Upper lobe of left lung (tissue), 6 donors: ENCODE measurements at regions not wholly inside any gene's neighbourhood (a gene's known extent, or its start where the extent isn't known, plus 50 kb on each side); places are given as distances from the start of the nearest gene placed in this dataset.

Source experiments
- ATAC-seq, 2 donors: fragments of 200-7000 bp; cut with Tn5 transposase; one replicate each; pipeline ENCODE4 v1.9.1; 2022; ENCODE audit warnings: mild to moderate bottlenecking in 2 of 2, moderate library complexity in 2 of 2; ENCODE audit not compliant: low FRiP score in 2 of 2
- DNase-seq, 2 donors: peaks; one replicate each; pipeline ENCODE4 v3.0.0-alpha.2; 2019 to 2020
- H3K27ac ChIP-seq, 4 donors: fragments of 200-600 bp; sonication (generic); one replicate each; pipeline ENCODE4 v1.5.1; 2016 to 2019
- H3K27me3 ChIP-seq, 4 donors: fragments of 200-600 bp; sonication (generic); one replicate each; pipeline ENCODE4 v1.5.1; 2017 to 2019
- H3K36me3 ChIP-seq, 4 donors: fragments of 200-600 bp; sonication (generic); one replicate each; pipeline ENCODE4 v1.5.1; 2016 to 2019
- H3K4me1 ChIP-seq, 4 donors: fragments of 200-600 bp; sonication (generic); one replicate each; pipeline ENCODE4 v1.5.1; 2018 to 2019
- H3K4me3 ChIP-seq, 4 donors: fragments of 200-600 bp; sonication (generic); one replicate each; pipeline ENCODE4 v1.5.1; 2017 to 2019; ENCODE audit warnings: mild to moderate bottlenecking in 2 of 4, moderate library complexity in 1 of 4
- H3K9me3 ChIP-seq, 4 donors: fragments of 200-600 bp; sonication (generic); one replicate each; pipeline ENCODE4 v1.5.1; 2018 to 2019
- EP300 ChIP-seq, 4 donors: sonication (generic); formaldehyde crosslinking; IDR thresholded peaks; one replicate each; pipeline ENCODE4 v1.5.1; 2017; ENCODE audit warnings: antibody characterized with exemption in 4 of 4, control low read depth in 2 of 4
- POLR2A ChIP-seq, 4 donors: fragments of 450-650 bp; IDR thresholded peaks; one replicate each; pipeline ENCODE4 v1.5.1; 2016 to 2017; ENCODE audit warnings: antibody characterized with exemption in 4 of 4, mild to moderate bottlenecking in 2 of 4
- POLR2AphosphoS5 ChIP-seq, 2 donors: sonication (generic); formaldehyde crosslinking; IDR thresholded peaks; one replicate each; pipeline ENCODE4 v1.5.1; 2017; ENCODE audit warnings: antibody characterized with exemption in 2 of 2
- WGBS, 2 donors: methylation state at CpG; one replicate each; pipeline ENCODE4 v1.1.5; 2017 to 2018; 5-methylcytosine and 5-hydroxymethylcytosine counted together
- TF ChIP-seq, protein P1 (sequence below), 6 experiments: fragments of 450-650 bp in 4 of 6; fragments of 200-600 bp in 2 of 6; sonication (generic) in 2 of 6; IDR thresholded peaks; one replicate each; pipeline ENCODE4 v1.5.1; 2016 to 2019; ENCODE audit warnings: antibody characterized with exemption in 6 of 6
- donor health status: DM: no; HTN: no; CAD: no; lungs with moderate emphysema.
- donor health status: DM: no; HTN: yes; CAD: no; lungs with severe emphysema.

DNA sequence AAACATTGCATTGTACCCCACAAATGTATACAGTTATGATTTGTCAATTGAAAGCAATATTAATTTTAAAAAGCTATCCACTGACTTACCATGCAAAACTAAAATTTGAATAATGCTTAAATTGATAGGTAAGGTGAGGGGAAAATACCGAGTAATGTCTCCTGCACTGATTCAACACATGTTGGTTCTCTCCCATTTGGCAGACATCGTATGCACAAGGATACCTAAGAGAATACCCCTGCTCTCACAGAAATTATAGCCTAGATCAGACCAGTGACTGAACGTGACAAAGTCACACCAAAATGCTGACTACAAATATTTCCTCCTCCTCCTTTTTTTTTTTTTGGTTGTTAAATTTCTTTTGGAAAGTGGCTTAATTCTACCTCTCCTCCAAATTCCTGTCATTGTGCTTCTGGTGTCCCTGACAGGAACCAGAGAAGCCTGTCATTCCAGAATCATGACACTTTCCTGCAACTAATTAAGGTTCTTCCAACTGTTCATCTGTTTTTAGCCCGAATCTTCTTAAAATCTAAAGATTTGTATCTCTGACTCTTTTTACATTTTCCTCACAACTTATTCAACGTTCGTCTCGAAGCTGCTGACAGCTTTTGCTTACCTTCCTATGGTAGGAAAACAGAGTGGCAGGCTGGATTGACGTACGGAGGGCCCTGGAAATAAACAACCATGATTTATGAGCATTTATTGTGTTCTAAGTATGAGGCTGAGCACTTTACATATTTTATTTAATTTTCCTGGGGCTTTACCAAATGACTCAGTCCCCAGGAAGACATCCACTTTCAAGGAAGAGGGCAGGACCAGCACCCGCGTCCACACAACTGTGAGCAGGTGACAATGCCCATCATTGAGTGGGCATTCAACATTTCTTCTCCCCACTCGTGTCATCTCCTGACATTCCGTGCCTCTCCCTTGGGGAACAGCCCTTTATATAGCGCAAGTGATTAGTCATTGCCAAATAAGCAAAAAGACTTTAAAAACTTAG lies 57.9 kb upstream of the KCNE2 start:
- Histone ChIP-seq H3K9me3 (no peaks in the 10 kb centered on the region), H3K27me3 (no peaks in the 10 kb centered on the region), H3K27ac (no peak overlapping the region), H3K4me3 (no peak overlapping the region), H3K36me3 (no peaks in the 10 kb centered on the region), H3K4me1 (no peaks in the 10 kb centered on the region)
- DNase-seq (no peak), ATAC-seq (no peak)
- 66 to 75% methylated on average over 14 of the region's 14 CpGs for WGBS, 2 donors
- TF ChIP-seq EP300 (IDR thresholded peaks at IDR 0.05) (no peak), POLR2AphosphoS5 (IDR thresholded peaks at IDR 0.05) (no peak), POLR2A (IDR thresholded peaks at IDR 0.05) (no peak)
- TF ChIP-seq, protein P1, sequence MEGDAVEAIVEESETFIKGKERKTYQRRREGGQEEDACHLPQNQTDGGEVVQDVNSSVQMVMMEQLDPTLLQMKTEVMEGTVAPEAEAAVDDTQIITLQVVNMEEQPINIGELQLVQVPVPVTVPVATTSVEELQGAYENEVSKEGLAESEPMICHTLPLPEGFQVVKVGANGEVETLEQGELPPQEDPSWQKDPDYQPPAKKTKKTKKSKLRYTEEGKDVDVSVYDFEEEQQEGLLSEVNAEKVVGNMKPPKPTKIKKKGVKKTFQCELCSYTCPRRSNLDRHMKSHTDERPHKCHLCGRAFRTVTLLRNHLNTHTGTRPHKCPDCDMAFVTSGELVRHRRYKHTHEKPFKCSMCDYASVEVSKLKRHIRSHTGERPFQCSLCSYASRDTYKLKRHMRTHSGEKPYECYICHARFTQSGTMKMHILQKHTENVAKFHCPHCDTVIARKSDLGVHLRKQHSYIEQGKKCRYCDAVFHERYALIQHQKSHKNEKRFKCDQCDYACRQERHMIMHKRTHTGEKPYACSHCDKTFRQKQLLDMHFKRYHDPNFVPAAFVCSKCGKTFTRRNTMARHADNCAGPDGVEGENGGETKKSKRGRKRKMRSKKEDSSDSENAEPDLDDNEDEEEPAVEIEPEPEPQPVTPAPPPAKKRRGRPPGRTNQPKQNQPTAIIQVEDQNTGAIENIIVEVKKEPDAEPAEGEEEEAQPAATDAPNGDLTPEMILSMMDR (IDR thresholded peaks at IDR 0.05), result no peak

DNA sequence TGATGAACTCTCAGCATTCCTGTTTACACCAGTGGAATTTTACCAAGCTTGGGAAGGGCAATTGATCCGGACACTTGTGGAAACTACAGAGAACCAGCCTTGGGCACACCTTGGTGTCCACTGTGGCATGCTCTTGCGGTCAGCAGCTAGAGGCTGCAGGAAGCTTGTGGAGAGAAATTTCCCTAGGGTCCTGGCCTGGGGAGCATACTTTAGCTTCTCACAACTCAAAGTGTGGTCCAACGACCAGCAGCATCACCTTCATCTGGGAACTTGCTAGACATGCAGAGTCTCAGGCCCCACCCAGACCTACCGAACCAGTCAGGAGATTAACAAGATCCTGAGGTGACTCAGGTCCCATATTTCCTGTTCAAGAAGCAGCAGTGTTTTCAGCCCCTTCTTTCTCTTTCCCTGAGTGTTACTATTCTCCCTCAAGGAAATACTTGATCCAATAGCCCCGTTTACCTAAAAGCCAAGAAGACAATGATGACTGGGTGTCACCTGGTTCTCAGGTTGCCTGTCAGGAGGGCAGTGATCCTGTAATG lies 55.7 kb upstream of the KCNE2 start:
- no peak for ATAC-seq
- Histone ChIP-seq H3K27me3 (no peaks in the 10 kb centered on the region), H3K9me3 (no peaks in the 10 kb centered on the region), H3K4me3 (no peak overlapping the region), H3K36me3 (no peaks in the 10 kb centered on the region), H3K4me1 (no peaks in the 10 kb centered on the region), H3K27ac (no peak overlapping the region)
- WGBS, 2 donors, result 81 to 87% methylated on average over 5 of the region's 5 CpGs
- no peak for DNase-seq
- TF ChIP-seq POLR2AphosphoS5 (IDR thresholded peaks at IDR 0.05) (no peak), POLR2A (IDR thresholded peaks at IDR 0.05) (no peak), EP300 (IDR thresholded peaks at IDR 0.05) (no peak)
- TF ChIP-seq, protein P1 (IDR thresholded peaks at IDR 0.05), result no peak

- DNase-seq (no peak), ATAC-seq (no peak)
- TF ChIP-seq, protein P1 (IDR thresholded peaks at IDR 0.05), result no peak
- no peak for TF ChIP-seq EP300 (IDR thresholded peaks at IDR 0.05)
- TF ChIP-seq POLR2AphosphoS5 (IDR thresholded peaks at IDR 0.05), result no peak
- TF ChIP-seq POLR2A (IDR thresholded peaks at IDR 0.05), result no peak
- Histone ChIP-seq H3K27ac (no peak overlapping the region), H3K4me3 (no peak overlapping the region), H3K36me3 (no peaks in the 10 kb centered on the region), H3K27me3 (no peaks in the 10 kb centered on the region), H3K9me3 (no peaks in the 10 kb centered on the region), H3K4me1 (no peaks in the 10 kb centered on the region)
- 87% methylated on average over 12 of the region's 12 CpGs for WGBS, 2 donors
Observed at GRCh38 chr21:34311561-34312330, 52.1 kb upstream of the KCNE2 start.

GRCh38 chr21:34313116-34313515 lies 50.7 kb upstream of the KCNE2 start:
- TF ChIP-seq, protein P1 (IDR thresholded peaks at IDR 0.05), result no peak
- no peak for TF ChIP-seq POLR2AphosphoS5 (IDR thresholded peaks at IDR 0.05)
- no peak for TF ChIP-seq EP300 (IDR thresholded peaks at IDR 0.05)
- no peak for TF ChIP-seq POLR2A (IDR thresholded peaks at IDR 0.05)
- peak in 1 of 2 donors; percentile 32 for ATAC-seq
- WGBS, 2 donors, result 35 to 47% methylated on average over 1 of the region's 1 CpG

More at GRCh38 chr21:34313116-34313515, 50.7 kb upstream of the KCNE2 start:
- no peaks in the 10 kb centered on the region for H3K9me3 ChIP-seq
- H3K4me3 ChIP-seq, result no peak overlapping the region
- H3K4me1 ChIP-seq, result no peaks in the 10 kb centered on the region
- no peak for DNase-seq
- no peaks in the 10 kb centered on the region for H3K36me3 ChIP-seq
- H3K27ac ChIP-seq, result no peak overlapping the region
- H3K27me3 ChIP-seq, result no peaks in the 10 kb centered on the region
